ENCODE measurements at regions not wholly inside any gene's neighbourhood (a gene's known extent, or its start where the extent isn't known, plus 50 kb on each side); places are given as distances from the start of the nearest gene placed in this dataset.
"Not testable (repeated sequence)": the region's sequence is repeated elsewhere in the genome, so short reads cannot be mapped to it uniquely, and the experiment has no call there.

GRCh38 chr2:7866825-7867224 is 815.0 kb upstream of the ID2 start:
- peak; percentile 35 for DNase-seq

- DNase-seq, result peak; percentile 78
Observed at GRCh38 chr2:7867867-7868266, 814.0 kb upstream of the ID2 start.

DNA sequence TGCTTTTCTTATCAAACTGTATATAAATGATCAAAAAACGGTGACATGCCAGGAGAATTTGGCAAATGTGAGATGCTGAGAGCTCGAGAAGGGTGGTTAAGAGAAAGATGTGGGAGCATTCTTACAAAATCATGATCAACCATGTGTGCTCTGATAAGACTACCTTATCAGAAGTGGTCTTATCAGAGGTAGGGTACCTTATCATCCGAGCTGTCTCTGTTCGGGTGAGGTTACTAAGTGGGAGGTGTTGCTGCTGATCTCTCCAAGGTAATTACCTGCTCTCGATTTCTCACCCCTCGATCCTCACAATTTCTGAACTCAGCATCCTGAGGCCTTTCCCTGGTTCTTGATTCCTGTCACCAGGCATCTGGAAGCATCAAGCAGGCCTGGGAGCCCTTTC is 813.0 kb upstream of the ID2 start:
- DNase-seq, result no peak

- DNase-seq, result not testable (repeated sequence)
Observed at GRCh38 chr2:7876445-7876844, 805.4 kb upstream of the ID2 start.

- not testable (repeated sequence) for DNase-seq
Observed at GRCh38 chr2:7878266-7878665, 803.6 kb upstream of the ID2 start.

DNA sequence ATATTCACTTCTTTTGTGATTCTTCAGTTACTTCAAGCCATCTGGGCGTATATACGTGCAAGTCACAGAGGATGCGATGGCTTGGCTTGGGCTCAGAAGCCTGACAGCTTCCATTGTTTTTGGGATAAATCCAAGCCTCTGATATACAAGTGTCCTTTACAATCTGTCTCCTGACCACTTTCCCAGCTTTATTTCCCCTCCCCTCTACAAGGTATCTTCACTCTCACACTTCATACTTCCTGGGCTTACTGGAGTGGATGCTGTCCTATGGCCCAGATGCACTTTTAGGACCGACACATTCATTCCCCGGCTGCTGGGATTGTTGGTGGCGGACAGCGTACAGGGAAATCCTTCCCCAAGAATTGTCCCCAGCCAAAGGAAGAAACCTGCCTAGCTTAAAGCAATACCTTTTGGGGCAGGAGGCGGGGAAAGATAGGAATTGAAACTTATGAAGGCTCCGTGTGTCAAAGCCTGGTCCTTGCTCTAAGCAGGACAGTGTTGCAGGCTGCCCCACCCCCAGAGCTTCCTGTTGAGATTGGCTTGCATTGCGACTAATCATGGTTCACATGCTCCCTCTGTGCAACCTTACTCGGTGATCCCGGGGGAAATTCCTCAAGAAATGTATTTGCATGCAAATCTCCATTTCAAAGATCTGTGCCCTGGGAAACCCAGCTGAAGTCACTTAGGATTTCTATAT is 802.9 kb upstream of the ID2 start:
- peak; percentile 83 for DNase-seq

DNA sequence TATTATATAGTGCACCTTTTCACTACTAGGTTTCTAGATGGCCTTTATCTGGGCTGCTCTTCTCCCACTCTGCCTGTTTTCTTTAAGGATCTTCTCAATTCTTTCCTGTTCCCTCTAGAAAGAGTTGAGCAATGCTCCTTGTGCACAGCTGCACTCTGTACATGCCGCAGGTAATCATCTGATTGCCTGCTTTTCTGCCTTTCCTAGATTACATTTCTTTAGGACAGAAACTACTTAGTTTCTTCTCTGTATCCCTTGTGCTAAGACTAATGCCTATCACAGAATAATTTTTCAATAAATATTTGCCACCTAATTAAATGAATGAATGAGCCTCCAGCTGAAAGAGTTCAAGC is 802.4 kb upstream of the ID2 start:
- DNase-seq, result no peak

DNA sequence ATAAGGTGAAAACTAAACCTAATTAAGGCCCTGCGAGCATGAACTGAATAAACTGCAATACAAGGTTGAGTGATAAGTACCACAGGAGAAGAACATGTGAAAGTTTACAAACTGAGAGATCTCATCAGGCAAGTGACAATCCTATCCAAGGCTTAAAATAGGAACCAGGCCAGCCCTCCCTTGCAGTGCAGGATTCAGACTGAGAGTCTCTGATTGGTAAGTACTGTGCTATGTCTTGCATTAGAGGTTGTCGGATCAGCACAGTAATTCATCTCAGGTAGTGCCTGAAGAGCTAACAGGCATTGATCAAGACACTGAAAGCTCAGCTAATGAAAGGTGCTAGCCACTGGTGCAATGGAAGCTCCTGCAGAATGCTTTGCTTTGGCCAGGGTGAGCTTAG is 801.7 kb upstream of the ID2 start:
- no peak for DNase-seq

DNA sequence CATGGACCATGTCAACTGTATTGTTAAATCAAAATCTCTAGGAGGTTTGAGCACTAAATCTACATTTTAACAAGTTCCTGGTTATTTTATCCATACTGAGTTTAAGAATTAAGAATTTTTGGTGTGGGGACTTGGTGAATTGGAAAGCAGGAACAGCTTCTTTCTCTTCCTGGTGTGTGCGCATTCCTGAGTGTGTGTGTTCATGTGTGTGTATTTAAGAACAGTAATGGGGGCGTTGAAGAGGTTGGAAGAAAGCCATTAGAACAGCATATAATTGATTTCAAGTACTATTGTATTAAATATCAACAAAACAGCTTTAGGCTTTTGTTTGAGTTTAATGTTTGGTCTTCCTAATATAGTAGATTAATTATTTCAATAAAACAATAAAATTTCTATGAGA is 801.3 kb upstream of the ID2 start:
- DNase-seq, result no peak

DNA sequence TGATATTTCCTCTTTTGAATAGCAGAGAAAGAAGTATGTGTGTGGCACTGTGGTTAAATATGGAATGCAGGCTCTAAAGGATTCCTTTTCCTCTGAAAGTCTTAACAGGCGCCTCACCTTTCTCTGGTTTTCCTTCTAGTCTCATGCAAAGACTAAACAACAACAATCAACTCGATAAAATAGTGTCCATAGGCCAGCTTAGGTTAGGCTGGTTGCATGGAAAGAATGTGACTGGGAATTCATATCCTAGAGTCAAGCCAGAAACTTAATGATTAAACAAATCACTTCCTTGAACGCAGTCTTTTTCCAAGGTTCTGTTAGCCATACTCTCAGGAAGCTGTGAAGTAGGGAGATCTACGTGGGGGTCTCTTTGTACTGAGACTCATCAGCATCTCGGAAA is 800.8 kb upstream of the ID2 start:
- no peak for DNase-seq

GRCh38 chr2:7881466-7881865 is 800.4 kb upstream of the ID2 start:
- peak; percentile 55 for DNase-seq

DNA sequence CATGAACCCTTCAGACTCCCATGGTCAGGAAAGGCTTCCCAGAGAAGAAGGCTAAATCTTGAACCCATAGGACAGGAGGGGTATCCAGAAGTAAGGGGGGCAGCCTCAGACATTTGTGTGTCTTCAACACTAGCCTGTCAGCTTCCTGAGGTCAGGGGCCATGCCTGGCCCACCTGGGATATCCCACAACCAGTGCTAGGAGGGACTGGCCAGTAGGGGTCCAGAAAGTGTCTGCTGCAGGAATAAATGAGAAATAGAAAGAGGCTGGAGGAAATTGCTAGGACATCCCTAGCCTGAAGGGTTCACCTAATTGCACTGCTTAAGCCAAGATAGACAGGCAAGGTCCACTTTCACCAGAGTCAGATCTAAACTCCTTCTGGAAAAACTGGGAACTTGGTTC is 799.6 kb upstream of the ID2 start:
- no peak for DNase-seq

- no peak for DNase-seq
Observed at GRCh38 chr2:7884338-7884737, 797.5 kb upstream of the ID2 start.

DNA sequence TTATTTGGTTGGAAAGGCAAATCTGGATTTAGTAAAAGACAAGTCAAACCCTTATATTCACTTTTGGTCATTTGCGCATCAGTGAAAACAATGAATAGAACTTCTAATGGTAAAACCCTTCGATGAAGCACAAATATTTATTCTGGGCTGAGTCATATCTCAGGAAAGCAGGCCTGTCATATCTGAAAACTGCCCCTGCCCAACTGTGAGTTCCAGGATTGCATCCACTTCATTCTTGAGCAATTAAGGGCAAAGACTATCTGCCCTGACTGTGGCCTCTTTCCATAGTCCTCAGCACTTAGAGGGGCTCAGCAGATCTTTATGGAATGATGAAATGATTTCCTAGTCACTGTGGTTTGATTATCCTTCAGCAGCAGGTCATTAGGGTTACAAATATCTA is 795.2 kb upstream of the ID2 start:
- DNase-seq, result peak; percentile 47

DNA sequence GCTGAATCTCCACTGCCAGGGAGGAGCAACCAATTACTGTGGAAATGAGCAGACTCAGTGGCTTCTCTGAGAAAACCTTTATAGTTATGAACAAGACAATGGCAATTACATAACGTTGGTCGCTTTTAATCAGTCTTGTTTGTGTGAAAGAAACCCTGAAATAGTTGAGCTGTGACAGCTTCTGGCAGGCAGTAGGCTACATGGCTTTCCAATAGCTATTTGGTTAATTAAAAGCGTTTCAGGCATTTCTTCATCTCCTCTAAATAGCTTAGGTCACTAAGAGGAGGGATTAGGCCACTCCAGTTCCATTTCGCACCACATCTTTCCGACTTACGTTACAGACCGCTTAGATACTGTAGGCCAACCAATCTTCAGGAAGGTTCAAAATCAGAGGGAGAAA is 794.4 kb upstream of the ID2 start:
- DNase-seq, result no peak

GRCh38 chr2:7888876-7889275 is 793.0 kb upstream of the ID2 start:
- no peak for DNase-seq

DNA sequence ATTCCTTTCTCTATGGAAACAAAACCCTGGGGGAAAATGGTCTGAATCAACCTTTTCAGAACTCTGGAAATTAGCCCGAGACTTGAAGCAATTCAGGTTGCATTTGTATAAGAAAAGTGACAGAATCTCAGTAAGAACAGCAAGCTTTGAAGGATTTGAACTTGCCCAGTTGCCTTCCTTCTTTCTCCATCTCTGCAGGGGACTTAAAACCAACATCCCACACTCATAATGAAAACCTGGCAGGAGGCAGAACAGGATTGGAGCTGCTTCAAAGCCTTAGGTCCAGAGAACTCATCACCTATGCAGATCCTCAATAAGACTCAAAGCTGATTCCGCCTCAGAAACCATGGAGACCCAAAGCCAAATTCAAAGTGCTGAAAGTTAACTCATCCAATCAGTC is 790.5 kb upstream of the ID2 start:
- no peak for DNase-seq

- peak; percentile 52 for DNase-seq
Observed at GRCh38 chr2:7895289-7895688, 786.6 kb upstream of the ID2 start.

- peak; percentile 30 for DNase-seq
Observed at GRCh38 chr2:7896940-7897487, 784.8 kb upstream of the ID2 start.

GRCh38 chr2:7899241-7899640 is 782.6 kb upstream of the ID2 start:
- DNase-seq, result no peak

GRCh38 chr2:7899923-7900322 is 781.9 kb upstream of the ID2 start:
- DNase-seq, result no peak

- DNase-seq, result no peak
Observed at GRCh38 chr2:7900593-7900992, 781.3 kb upstream of the ID2 start.

DNA sequence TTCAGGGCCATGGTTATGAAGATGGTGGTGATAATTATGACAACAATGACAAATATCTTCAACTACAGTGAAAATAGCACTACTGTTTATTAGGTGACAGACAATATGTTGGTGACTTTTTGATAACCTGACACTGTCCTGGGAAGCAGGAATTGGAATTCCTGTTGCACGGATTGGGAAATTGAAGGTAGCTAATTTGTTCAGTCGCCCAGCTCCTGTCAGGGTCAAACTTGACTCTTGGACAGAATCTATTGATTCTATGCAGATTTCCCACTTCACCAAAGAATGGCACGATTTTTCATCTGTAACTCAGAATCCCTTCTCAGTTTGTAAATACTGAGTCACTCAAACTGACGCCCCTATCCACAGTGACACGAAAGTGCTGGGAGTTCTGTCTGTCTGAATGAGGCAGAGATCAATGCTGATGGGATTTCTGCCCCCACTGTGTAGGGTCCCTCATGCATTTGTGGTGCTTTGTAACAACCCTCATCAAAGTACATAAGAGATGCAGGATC is 779.5 kb upstream of the ID2 start:
- DNase-seq, result no peak

GRCh38 chr2:7904319-7904718 is 777.5 kb upstream of the ID2 start:
- no peak for DNase-seq

DNA sequence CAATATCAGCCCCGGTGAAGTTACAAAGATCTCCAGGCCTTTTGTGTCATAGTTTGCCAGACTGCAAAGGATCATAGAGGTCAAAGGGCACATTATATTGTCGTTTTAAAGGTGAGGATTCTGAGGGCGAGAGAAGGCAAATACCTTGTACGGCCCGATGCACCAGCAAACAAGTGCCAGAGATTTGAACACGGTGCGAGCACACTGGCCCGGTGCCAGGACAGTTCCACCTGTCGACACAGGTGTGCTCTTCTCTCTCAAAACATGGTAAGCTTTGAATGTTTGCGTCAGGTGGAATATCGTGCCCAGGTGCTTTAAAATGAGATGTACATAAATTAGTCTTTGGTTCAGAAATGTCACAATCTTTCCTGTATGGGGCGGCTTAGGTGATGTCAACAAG is 776.1 kb upstream of the ID2 start:
- DNase-seq, result no peak

Measured in suppressor macrophage treated with lipopolysaccharide for 4 hours (primary cell).